Pancreas (tissue), 10 donors: ENCODE measurements at regions not wholly inside any gene's neighbourhood (a gene's known extent, or its start where the extent isn't known, plus 50 kb on each side); places are given as distances from the start of the nearest gene placed in this dataset.

ENCODE experiments used
- ATAC-seq, 4 donors: fragments of 200-7000 bp; cut with Tn5 transposase; one replicate each; pipeline versions ENCODE4 v1.8.0 to v1.9.1; 2020; ENCODE audit warnings: mild to moderate bottlenecking in 4 of 4, moderate library complexity in 4 of 4
- DNase-seq, 6 donors: peaks; one replicate each; pipeline ENCODE4 v3.0.0-alpha.2; 2020
- FAIRE-seq: peaks from 2 replicates; lab custom pipeline; 2012; peaks lifted over from hg19 to GRCh38; lab: Jason Lieb, UNC
- H3K27ac ChIP-seq, 4 donors: fragments of 200-600 bp; sonication (generic); 1 replicate in 3 of 4; 2 replicates in 1 of 4; pipeline versions ENCODE4 v1.5.0 to v1.8.0; 2020
- H3K27me3 ChIP-seq, 4 donors: fragments of 200-600 bp; one replicate each; pipeline ENCODE4 v1.8.0; 2021
- H3K36me3 ChIP-seq, 3 donors: fragments of 200-600 bp; sonication (generic) in 1 of 3; one replicate each; pipeline versions ENCODE4 v1.5.0 to v1.8.0; 2020 to 2021
- H3K4me1 ChIP-seq, 3 donors: fragments of 200-600 bp; one replicate each; pipeline ENCODE4 v1.8.0; 2021
- H3K4me3 ChIP-seq, 4 donors: fragments of 200-600 bp; sonication (generic) in 2 of 4; one replicate each; pipeline versions ENCODE4 v1.5.0 to v1.8.0; 2020 to 2021
- H3K9me3 ChIP-seq, 4 donors: fragments of 200-600 bp; one replicate each; pipeline ENCODE4 v1.8.0; 2021
- WGBS, 2 donors: extraction: QIAGEN DNeasy Blood & Tissue Kit; methylation state at CpG; one replicate each; pipeline ENCODE4 v1.1.7; 2013; 5-methylcytosine and 5-hydroxymethylcytosine counted together
- intact Hi-C, 3 donors: fragments of 100-400 bp; cut with DNase I; formaldehyde crosslinking; loops; one replicate each; pipeline versions ENCODE4 v1.11.1 to v1.14.2; 2022
- TF ChIP-seq, protein P1 (sequence below), 4 donors: fragments of 200-600 bp; sonication (generic) in 3 of 4; IDR thresholded peaks; one replicate each; pipeline versions ENCODE4 v1.5.0 to v1.8.0; 2021; ENCODE audit warnings: antibody characterized with exemption in 4 of 4
- donor health status: healthy with polysubstance abuse.
- donor health status: DM: no; HTN: no; CAD: no; lungs with moderate emphysema.
- donor health status: DM: no; HTN: no; CAD: no.
- donor health status: control.
- donor health status: control.
- donor health status: Bipolar disorder and iron deficiency.
- donor health status: DM: yes; HTN: yes; CAD: no.
- donor health status: DM: no; HTN: no; CAD: no.
- donor health status: DM: no; HTN: no; CAD: no.
- donor health status: DM: yes; HTN: yes; CAD: no.

DNA sequence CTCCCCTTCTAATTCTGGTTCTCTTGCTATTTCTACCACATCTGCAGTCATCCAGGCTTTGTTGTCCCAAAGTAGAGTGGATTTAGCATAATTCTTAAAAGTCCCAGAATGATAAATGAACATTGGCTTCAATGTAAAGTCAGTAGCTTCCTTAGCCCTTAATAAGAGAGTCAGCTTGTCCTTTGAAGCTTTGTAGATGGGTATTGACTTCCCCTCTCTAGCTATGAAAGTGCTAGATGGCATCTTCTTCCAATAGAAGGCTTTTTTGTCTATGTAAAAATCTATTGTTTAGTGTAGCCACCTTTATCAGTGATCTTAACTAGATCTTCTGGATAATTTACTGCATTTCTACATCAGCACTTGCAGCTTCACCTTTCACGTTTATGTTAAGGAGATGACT, 181.4 kb upstream of the B3GALT2 start:
- no peaks in the 10 kb centered on the region for H3K27me3 ChIP-seq
- DNase-seq (no peak), FAIRE-seq (no peak), ATAC-seq (no peak)
- H3K4me3 ChIP-seq = no peak overlapping the region
- no peaks in the 10 kb centered on the region for H3K36me3 ChIP-seq
- WGBS, 2 donors = 48 to 79% methylated on average over 1 of the region's 1 CpG
- no peaks in the 10 kb centered on the region for H3K9me3 ChIP-seq
- H3K4me1 ChIP-seq = no peaks in the 10 kb centered on the region
- intact Hi-C loops = no loop called here
- peak overlapping the region in 1 of 4 donors; percentile 26 for H3K27ac ChIP-seq
- TF ChIP-seq, protein P1, sequence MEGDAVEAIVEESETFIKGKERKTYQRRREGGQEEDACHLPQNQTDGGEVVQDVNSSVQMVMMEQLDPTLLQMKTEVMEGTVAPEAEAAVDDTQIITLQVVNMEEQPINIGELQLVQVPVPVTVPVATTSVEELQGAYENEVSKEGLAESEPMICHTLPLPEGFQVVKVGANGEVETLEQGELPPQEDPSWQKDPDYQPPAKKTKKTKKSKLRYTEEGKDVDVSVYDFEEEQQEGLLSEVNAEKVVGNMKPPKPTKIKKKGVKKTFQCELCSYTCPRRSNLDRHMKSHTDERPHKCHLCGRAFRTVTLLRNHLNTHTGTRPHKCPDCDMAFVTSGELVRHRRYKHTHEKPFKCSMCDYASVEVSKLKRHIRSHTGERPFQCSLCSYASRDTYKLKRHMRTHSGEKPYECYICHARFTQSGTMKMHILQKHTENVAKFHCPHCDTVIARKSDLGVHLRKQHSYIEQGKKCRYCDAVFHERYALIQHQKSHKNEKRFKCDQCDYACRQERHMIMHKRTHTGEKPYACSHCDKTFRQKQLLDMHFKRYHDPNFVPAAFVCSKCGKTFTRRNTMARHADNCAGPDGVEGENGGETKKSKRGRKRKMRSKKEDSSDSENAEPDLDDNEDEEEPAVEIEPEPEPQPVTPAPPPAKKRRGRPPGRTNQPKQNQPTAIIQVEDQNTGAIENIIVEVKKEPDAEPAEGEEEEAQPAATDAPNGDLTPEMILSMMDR (IDR thresholded peaks at IDR 0.05) = no peak

DNA sequence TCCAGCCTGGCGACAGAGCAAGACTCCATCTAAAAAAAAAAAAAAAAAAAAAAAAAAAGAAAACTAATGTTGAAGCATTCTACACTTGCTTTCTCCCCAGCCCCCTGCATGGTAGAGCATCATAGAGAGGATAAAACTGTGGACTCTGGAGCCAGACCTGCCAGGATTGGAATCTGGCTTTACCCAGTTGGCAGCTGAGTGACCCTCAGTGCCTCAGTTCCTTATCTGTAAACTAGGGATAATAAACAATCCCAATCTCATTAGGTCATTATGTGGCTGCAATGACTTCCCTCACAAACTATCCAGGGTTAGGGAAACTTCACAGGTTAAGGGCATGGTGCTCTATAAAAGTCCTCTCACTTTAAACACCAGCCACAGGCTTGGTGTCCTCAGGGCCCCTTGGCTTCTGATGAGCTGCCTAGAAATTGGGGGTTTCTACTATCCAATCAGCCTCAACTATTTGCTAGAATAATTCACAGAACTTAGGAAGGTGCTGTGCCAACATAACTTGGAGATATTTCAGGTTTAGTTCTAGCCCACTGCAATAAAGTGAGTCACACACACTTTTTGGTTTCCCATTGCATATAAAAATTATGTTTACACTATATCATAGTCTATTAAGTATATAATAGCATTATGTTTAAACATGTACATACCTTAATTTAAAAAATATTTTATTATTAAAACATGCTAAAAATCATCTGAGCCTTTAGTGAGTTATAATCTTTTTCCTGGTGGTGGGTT, 180.5 kb upstream of the B3GALT2 start:
- FAIRE-seq (no peak), DNase-seq (no peak), ATAC-seq (peak in 1 of 4 donors; percentile 63)
- Histone ChIP-seq H3K27ac (no peak overlapping the region), H3K36me3 (no peaks in the 10 kb centered on the region), H3K4me3 (no peak overlapping the region), H3K9me3 (no peaks in the 10 kb centered on the region), H3K27me3 (no peaks in the 10 kb centered on the region), H3K4me1 (no peaks in the 10 kb centered on the region)
- intact Hi-C loops = no loop called here
- 100% methylated on average over 1 of the region's 1 CpG; no CpG with 5 or more reads in 1 of the 2 donors for WGBS, 2 donors
- TF ChIP-seq, protein P1 (IDR thresholded peaks at IDR 0.05) = no peak

DNA sequence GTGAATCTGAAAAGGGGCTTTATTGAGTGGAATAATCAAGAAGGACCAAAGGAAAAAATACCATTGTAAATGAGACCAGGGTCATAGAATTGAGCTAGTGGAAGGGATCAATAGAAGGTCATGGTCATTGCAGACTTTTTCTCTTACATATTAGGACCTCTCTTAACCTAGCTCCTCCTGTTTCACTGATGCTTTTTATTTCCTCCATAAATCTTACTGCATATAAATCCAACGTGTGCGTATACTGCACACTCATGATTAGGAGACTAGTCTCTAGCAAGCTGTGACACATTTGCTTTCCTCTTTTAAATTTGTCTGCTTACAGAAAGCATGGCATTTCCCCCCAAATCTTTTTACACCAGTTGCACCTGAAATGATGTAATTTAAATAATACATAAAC, 179.6 kb upstream of the B3GALT2 start:
- FAIRE-seq (no peak), DNase-seq (no peak), ATAC-seq (no peak)
- Histone ChIP-seq H3K4me3 (no peak overlapping the region), H3K4me1 (no peaks in the 10 kb centered on the region), H3K36me3 (no peaks in the 10 kb centered on the region), H3K9me3 (no peaks in the 10 kb centered on the region), H3K27ac (no peak overlapping the region), H3K27me3 (no peaks in the 10 kb centered on the region)
- WGBS, 2 donors = 81 to 86% methylated on average over 2 of the region's 2 CpGs
- TF ChIP-seq, protein P1 (IDR thresholded peaks at IDR 0.05) = no peak
- intact Hi-C loops = no loop called here

DNA sequence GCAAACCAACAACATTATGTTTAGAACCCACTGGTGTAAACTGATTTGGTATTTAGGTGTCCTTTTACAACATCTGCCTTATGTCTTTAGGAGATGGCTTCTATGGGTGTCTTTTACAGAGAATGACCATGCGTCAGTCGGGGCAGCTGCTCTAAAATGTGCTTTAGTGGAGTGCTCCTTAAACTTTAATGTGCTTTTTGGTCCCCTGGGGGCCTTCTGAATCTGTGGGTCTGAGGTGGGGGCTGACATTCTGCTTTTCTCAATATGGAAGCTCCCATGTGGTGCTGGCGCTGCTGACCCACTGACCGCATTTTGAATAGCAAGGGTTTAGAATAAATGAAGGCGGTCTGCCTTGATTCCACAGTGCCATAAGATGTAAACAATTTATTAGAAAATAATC, 173.2 kb upstream of the B3GALT2 start:
- FAIRE-seq = no peak

More for the DNA sequence above, 173.2 kb upstream of the B3GALT2 start:
- Histone ChIP-seq H3K27ac (no peak overlapping the region), H3K36me3 (no peaks in the 10 kb centered on the region), H3K27me3 (no peaks in the 10 kb centered on the region), H3K4me3 (no peak overlapping the region), H3K4me1 (peaks cover 4 to 10% (median 7%) of the 10 kb centered on the region in 3 donors), H3K9me3 (no peaks in the 10 kb centered on the region)
- TF ChIP-seq, protein P1 (IDR thresholded peaks at IDR 0.05) = no peak
- DNase-seq (no peak), ATAC-seq (no peak)
- WGBS, 2 donors = 96 to 97% methylated on average over 5 of the region's 5 CpGs
- intact Hi-C loops = no loop called here
